Ovary (tissue), 7 donors: ENCODE measurements at regions not wholly inside any gene's neighbourhood (a gene's known extent, or its start where the extent isn't known, plus 50 kb on each side); places are given as distances from the start of the nearest gene placed in this dataset.

Source experiments
- DNase-seq, 5 donors: peaks; one replicate each; pipeline ENCODE4 v3.0.0-alpha.2; 2019 to 2020
- H3K27ac ChIP-seq, 2 donors: fragments of 200-600 bp; one replicate each; pipeline versions ENCODE4 v1.5.1 to v1.8.0; 2019 to 2022
- H3K27me3 ChIP-seq: fragments of 200-600 bp; one replicate; pipeline ENCODE4 v1.8.0; 2022
- H3K36me3 ChIP-seq: fragments of 200-600 bp; sonication (generic); one replicate; pipeline ENCODE4 v1.5.1; 2019
- H3K4me1 ChIP-seq: one replicate; pipeline ENCODE4 v1.8.1; 2013; ENCODE audit warnings: mild to moderate bottlenecking, moderate library complexity; ENCODE audit not compliant: insufficient read depth
- H3K4me3 ChIP-seq: fragments of 200-600 bp; sonication (generic); one replicate; pipeline ENCODE4 v1.5.1; 2017
- H3K9me3 ChIP-seq, 2 donors: fragments of 200-600 bp in 1 of 2; sonication (generic) in 1 of 2; one replicate each; pipeline versions ENCODE4 v1.5.1 to v1.8.1; 2013 to 2019; ENCODE audit warnings: mild to moderate bottlenecking in 1 of 2, moderate library complexity in 1 of 2
- CTCF ChIP-seq, 3 donors: fragments of 450-650 bp in 2 of 3; fragments of 200-600 bp in 1 of 3; IDR thresholded peaks; one replicate each; pipeline versions ENCODE4 v1.5.1 to v1.8.0; 2016 to 2022; ENCODE audit warnings: antibody characterized with exemption in 3 of 3, mild to moderate bottlenecking in 1 of 3
- EP300 ChIP-seq: sonication (generic); formaldehyde crosslinking; IDR thresholded peaks from one replicate; pipeline ENCODE4 v1.6.1; 2017; ENCODE audit warnings: antibody characterized with exemption
- POLR2A ChIP-seq: fragments of 450-650 bp; IDR thresholded peaks from one replicate; pipeline ENCODE4 v1.6.1; 2017; ENCODE audit warnings: antibody characterized with exemption, mild to moderate bottlenecking, moderate library complexity
- WGBS, 3 donors: extraction: QIAGEN DNeasy Blood & Tissue Kit in 1 of 3; methylation state at CpG; one replicate each; pipeline versions ENCODE4 v1.1.5 to v1.1.7; 2013 to 2017; 5-methylcytosine and 5-hydroxymethylcytosine counted together
- intact Hi-C, 4 donors: fragments of 100-400 bp; cut with DNase I; formaldehyde crosslinking; loops; one replicate each; pipeline versions ENCODE4 v1.11.0 to v1.15.1; 2022 to 2023
- donor health status: DM: no; HTN: no; CAD: no; lungs with moderate emphysema.
- donor health status: DM: no; HTN: no; CAD: no.
- donor health status: Bipolar disorder and iron deficiency.
- donor health status: DM: no; HTN: no; CAD: no.
- donor health status: DM: yes; HTN: yes; CAD: no.

GRCh38 chr2:159851941-159852340, 53.9 kb upstream of the CD302 start:
- H3K27ac ChIP-seq, result no peak overlapping the region
- intact Hi-C loops, result no loop called here
- no peaks in the 10 kb centered on the region for H3K36me3 ChIP-seq
- no peaks in the 10 kb centered on the region for H3K4me1 ChIP-seq
- no peaks in the 10 kb centered on the region for H3K27me3 ChIP-seq
- no peaks in the 10 kb centered on the region for H3K9me3 ChIP-seq
- WGBS, 3 donors, result 70 to 79% (median 77%) methylated on average over 2 of the region's 2 CpGs
- no peak overlapping the region for H3K4me3 ChIP-seq
- no peak for TF ChIP-seq EP300
- TF ChIP-seq POLR2A, result no peak
- no peak for TF ChIP-seq CTCF (IDR thresholded peaks at IDR 0.05)
- DNase-seq, result no peak

GRCh38 chr2:159850789-159851188, 52.8 kb upstream of the CD302 start:
- Histone ChIP-seq H3K4me1 (no peaks in the 10 kb centered on the region), H3K36me3 (no peaks in the 10 kb centered on the region), H3K4me3 (no peak overlapping the region), H3K9me3 (no peaks in the 10 kb centered on the region), H3K27ac (no peak overlapping the region), H3K27me3 (no peaks in the 10 kb centered on the region)
- no peak for DNase-seq
- intact Hi-C loops, result no loop called here
- no peak for TF ChIP-seq POLR2A

- no peaks in the 10 kb centered on the region for H3K36me3 ChIP-seq
- H3K4me3 ChIP-seq, result no peak overlapping the region
- no peak for DNase-seq
- 92 to 97% (median 94%) methylated on average over 3 of the region's 3 CpGs for WGBS, 3 donors
- intact Hi-C loops, result no loop called here
- H3K27ac ChIP-seq, result no peak overlapping the region
- H3K27me3 ChIP-seq, result no peaks in the 10 kb centered on the region
- H3K4me1 ChIP-seq, result no peaks in the 10 kb centered on the region
- H3K9me3 ChIP-seq, result no peaks in the 10 kb centered on the region
- TF ChIP-seq POLR2A, result no peak
- no peak for TF ChIP-seq CTCF (IDR thresholded peaks at IDR 0.05)
- TF ChIP-seq EP300, result no peak
Measured at GRCh38 chr2:159849160-159849813, 51.3 kb upstream of the CD302 start.
